GM21447 (cell line): ENCODE measurements at regions not wholly inside any gene's neighbourhood (a gene's known extent, or its start where the extent isn't known, plus 50 kb on each side); places are given as distances from the start of the nearest gene placed in this dataset.
"Not testable (repeated sequence)": the region's sequence is repeated elsewhere in the genome, so short reads cannot be mapped to it uniquely, and the experiment has no call there.

Experiments used
- ATAC-seq: cut with Tn5 transposase; IDR thresholded peaks from one replicate; pipeline ENCODE4 v1.9.1; 2021; ENCODE audit not compliant: unreplicated experiment

GRCh38 chr6:104522533-104522932 lies 337.2 kb downstream of the HACE1 start:
- ATAC-seq: no peak

- no peak for ATAC-seq
These were observed 338.5 kb downstream of the HACE1 start for GRCh38 chr6:104521176-104521575.

GRCh38 chr6:104519566-104519965 lies 340.2 kb downstream of the HACE1 start:
- ATAC-seq: no peak

- ATAC-seq: no peak
These were observed 350.4 kb downstream of the HACE1 start for GRCh38 chr6:104509355-104509754.

- no peak for ATAC-seq
These were observed 353.3 kb downstream of the HACE1 start for GRCh38 chr6:104506429-104506828.

- ATAC-seq: no peak
These were observed 353.9 kb downstream of the HACE1 start for GRCh38 chr6:104505838-104506237.

- no peak for ATAC-seq
These were observed 359.5 kb downstream of the HACE1 start for GRCh38 chr6:104500265-104500664.

- no peak for ATAC-seq
These were observed 373.7 kb downstream of the HACE1 start for GRCh38 chr6:104486035-104486434.

GRCh38 chr6:104484626-104485025 lies 375.1 kb downstream of the HACE1 start:
- no peak for ATAC-seq

- no peak for ATAC-seq
These were observed 375.5 kb downstream of the HACE1 start for GRCh38 chr6:104484191-104484590.

- ATAC-seq: no peak
These were observed 376.4 kb downstream of the HACE1 start for GRCh38 chr6:104483225-104483834.

- no peak for ATAC-seq
These were observed 382.1 kb downstream of the HACE1 start for GRCh38 chr6:104477569-104477968.

GRCh38 chr6:104473021-104473429 lies 386.7 kb downstream of the HACE1 start:
- ATAC-seq: no peak

- no peak for ATAC-seq
These were observed 387.5 kb downstream of the HACE1 start for GRCh38 chr6:104472021-104472901.

GRCh38 chr6:104466306-104466705 lies 393.4 kb downstream of the HACE1 start:
- no peak for ATAC-seq

GRCh38 chr6:104462811-104463599 lies 396.7 kb downstream of the HACE1 start:
- ATAC-seq: no peak

GRCh38 chr6:104460738-104461483 lies 398.8 kb downstream of the HACE1 start:
- no peak for ATAC-seq

GRCh38 chr6:104459543-104459942 lies 400.2 kb downstream of the HACE1 start:
- ATAC-seq: peak; percentile 88

- ATAC-seq: no peak
These were observed 409.8 kb downstream of the HACE1 start for GRCh38 chr6:104449918-104450317.

- not testable (repeated sequence) for ATAC-seq
These were observed 413.3 kb downstream of the HACE1 start for GRCh38 chr6:104446101-104447080.
